Central memory CD8-positive, alpha-beta T cell (primary cell): ENCODE measurements at regions not wholly inside any gene's neighbourhood (a gene's known extent, or its start where the extent isn't known, plus 50 kb on each side); places are given as distances from the start of the nearest gene placed in this dataset.
"Not testable (repeated sequence)": the region's sequence is repeated elsewhere in the genome, so short reads cannot be mapped to it uniquely, and the experiment has no call there.

Source experiments
- ATAC-seq: fragments of 150-1000 bp; cut with Tn5 transposase; replicated peaks from 2 replicates; pipeline ENCODE4 v1.10.0; 2022; ENCODE audit warnings: mild to moderate bottlenecking, moderate FRiP score, moderate number of reproducible peaks; ENCODE audit not compliant: poor library complexity, severe bottlenecking; ENCODE audit errors: extremely low read depth
- DNase-seq, 2 donors: peaks; one replicate each; pipeline ENCODE4 v3.0.0; 2021; ENCODE audit warnings: low spot score in 2 of 2
- H3K27ac Mint-ChIP-seq: one replicate; pipeline ENCODE4 v1.8.0; 2022; ENCODE audit warnings: low read depth, mild to moderate bottlenecking, moderate library complexity, mixed read lengths
- H3K27me3 Mint-ChIP-seq: one replicate; pipeline ENCODE4 v1.8.0; 2022; ENCODE audit warnings: mixed read lengths
- H3K36me3 Mint-ChIP-seq: one replicate; pipeline ENCODE4 v1.8.0; 2022; ENCODE audit warnings: mild to moderate bottlenecking, moderate library complexity, mixed read lengths; ENCODE audit not compliant: insufficient read depth
- H3K4me1 Mint-ChIP-seq: one replicate; pipeline ENCODE4 v1.8.0; 2022; ENCODE audit warnings: mixed read lengths
- H3K4me3 Mint-ChIP-seq: one replicate; pipeline ENCODE4 v1.8.0; 2022; ENCODE audit warnings: mild to moderate bottlenecking, moderate library complexity, mixed read lengths
- H3K9me3 Mint-ChIP-seq: one replicate; pipeline ENCODE4 v1.8.0; 2022; ENCODE audit warnings: mixed read lengths

GRCh38 chr9:2526071-2526828, 95.3 kb upstream of the VLDLR start:
- Mint-ChIP-seq H3K4me1 (no peaks in the 10 kb centered on the region), H3K27ac (no peak overlapping the region), H3K36me3 (no peaks in the 10 kb centered on the region), H3K9me3 (peaks cover 5% of the 10 kb centered on the region), H3K27me3 (peaks cover 12% of the 10 kb centered on the region), H3K4me3 (no peak overlapping the region)
- ATAC-seq (no peak), DNase-seq (no peak)

- peaks cover 12% of the 10 kb centered on the region for H3K27me3 Mint-ChIP-seq
- H3K27ac Mint-ChIP-seq = no peak overlapping the region
- ATAC-seq (no peak), DNase-seq (no peak)
- no peak overlapping the region for H3K4me3 Mint-ChIP-seq
- peaks cover 3% of the 10 kb centered on the region for H3K36me3 Mint-ChIP-seq
- H3K9me3 Mint-ChIP-seq = no peaks in the 10 kb centered on the region
- no peaks in the 10 kb centered on the region for H3K4me1 Mint-ChIP-seq
These were observed 90.1 kb upstream of the VLDLR start for GRCh38 chr9:2531481-2531880.

- no peaks in the 10 kb centered on the region for H3K4me1 Mint-ChIP-seq
- DNase-seq (no peak), ATAC-seq (no peak)
- H3K9me3 Mint-ChIP-seq = no peaks in the 10 kb centered on the region
- peaks cover 3% of the 10 kb centered on the region for H3K36me3 Mint-ChIP-seq
- H3K27ac Mint-ChIP-seq = no peak overlapping the region
- H3K4me3 Mint-ChIP-seq = no peak overlapping the region
- H3K27me3 Mint-ChIP-seq = peaks cover 2% of the 10 kb centered on the region
These were observed 85.1 kb upstream of the VLDLR start for GRCh38 chr9:2536511-2536910.

- Mint-ChIP-seq H3K9me3 (peaks cover 5% of the 10 kb centered on the region), H3K4me3 (no peak overlapping the region), H3K27ac (no peak overlapping the region), H3K27me3 (peaks cover 57% of the 10 kb centered on the region), H3K4me1 (no peaks in the 10 kb centered on the region), H3K36me3 (no peaks in the 10 kb centered on the region)
- no peak for ATAC-seq
- DNase-seq = no peak
These were observed 75.6 kb upstream of the VLDLR start for GRCh38 chr9:2545881-2546490.

DNA sequence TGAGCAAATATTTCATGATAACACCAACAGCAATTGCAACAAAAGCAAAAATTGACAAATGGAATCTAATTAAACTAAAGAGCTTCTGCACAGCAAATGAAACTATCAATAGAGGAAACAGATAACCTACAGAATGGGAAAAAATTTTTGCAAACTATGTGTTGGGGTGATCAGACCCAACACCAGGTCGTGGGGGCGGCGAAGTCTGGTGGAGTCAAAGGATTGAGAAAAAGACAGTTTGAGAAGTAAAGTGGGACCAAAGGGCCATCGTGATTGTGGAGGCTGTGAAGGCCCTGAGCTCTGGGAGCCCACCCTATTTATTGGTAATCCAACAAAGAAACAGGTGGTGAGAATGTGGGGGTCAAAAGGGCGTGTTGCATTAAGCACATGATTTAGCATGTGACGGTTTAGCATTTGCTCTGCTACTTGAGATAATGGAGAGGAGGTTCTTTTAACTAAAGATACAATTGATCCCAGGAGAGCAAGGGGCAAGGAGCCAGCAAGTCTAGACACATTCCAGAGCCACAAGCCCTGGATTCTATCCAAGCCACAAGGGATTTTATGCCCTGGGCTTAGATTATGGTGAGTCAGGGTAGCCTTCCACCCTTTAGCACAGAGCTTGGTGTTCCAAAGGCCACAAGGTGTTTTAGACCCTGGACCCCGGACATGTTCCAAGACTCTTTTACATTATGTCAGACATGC, 65.5 kb upstream of the VLDLR start:
- H3K4me1 Mint-ChIP-seq, H3K36me3 Mint-ChIP-seq, DNase-seq, H3K4me3 Mint-ChIP-seq, H3K27ac Mint-ChIP-seq, ATAC-seq: not testable (repeated sequence)
- H3K27me3 Mint-ChIP-seq = peaks cover 22% of the 10 kb centered on the region
- H3K9me3 Mint-ChIP-seq = peaks cover 11% of the 10 kb centered on the region

GRCh38 chr9:2557693-2558092, 63.9 kb upstream of the VLDLR start:
- Mint-ChIP-seq H3K36me3 (no peaks in the 10 kb centered on the region), H3K4me3 (no peak overlapping the region), H3K27ac (no peak overlapping the region), H3K27me3 (peaks cover 22% of the 10 kb centered on the region), H3K9me3 (peaks cover 13% of the 10 kb centered on the region), H3K4me1 (no peaks in the 10 kb centered on the region)
- no peak for ATAC-seq
- no peak for DNase-seq

DNA sequence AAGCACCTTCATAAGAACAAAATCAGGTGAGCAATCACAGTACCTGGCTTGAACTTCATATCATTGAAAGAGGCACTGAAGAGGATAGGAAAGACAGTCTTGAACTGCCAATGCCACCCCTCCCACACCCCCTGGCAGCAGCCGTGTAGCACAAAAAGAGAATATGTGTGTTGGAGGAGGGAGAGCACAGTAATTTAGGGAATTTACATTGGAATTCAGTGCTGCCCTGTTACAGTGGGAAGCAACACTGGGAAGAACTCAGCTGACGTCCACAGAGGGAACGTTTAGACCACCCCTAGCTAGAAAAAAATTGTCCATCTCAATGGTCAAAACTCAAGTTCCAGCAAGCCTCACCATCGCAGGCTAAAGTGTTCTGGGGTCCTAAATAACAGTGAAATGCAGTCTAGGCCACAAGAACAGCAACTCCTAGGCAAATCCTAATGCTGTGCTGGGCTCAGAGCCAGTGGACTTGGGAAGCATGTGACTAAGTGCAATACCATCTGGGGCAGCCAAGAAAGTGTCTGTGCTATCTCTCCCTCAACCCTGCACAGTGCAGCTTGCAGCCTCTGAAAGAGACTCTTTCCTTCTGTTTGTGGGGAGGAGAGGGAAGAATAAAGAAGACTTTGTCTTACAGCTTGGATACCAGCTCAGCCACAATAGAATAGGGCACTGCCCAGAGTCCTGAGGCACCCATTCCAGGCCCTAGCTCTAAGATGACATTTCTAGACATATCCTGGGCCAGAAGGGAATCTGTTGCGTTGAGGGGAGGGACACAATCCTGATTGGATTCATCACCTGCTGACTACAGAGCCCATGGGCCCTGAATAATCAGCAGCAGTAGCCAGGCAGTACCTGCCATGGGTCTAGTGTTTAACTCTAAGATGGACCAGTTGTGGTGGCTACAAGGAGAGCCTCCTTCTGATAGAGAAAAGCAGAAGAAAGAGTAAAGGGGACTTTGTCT, 62.1 kb upstream of the VLDLR start:
- ATAC-seq (no peak), DNase-seq (no peak)
- H3K27ac Mint-ChIP-seq = no peak overlapping the region
- H3K36me3 Mint-ChIP-seq = no peaks in the 10 kb centered on the region
- H3K4me1 Mint-ChIP-seq = no peaks in the 10 kb centered on the region
- peaks cover 22% of the 10 kb centered on the region for H3K27me3 Mint-ChIP-seq
- peaks cover 13% of the 10 kb centered on the region for H3K9me3 Mint-ChIP-seq
- no peak overlapping the region for H3K4me3 Mint-ChIP-seq

- DNase-seq (no peak), ATAC-seq (no peak)
- Mint-ChIP-seq H3K9me3 (peaks cover 13% of the 10 kb centered on the region), H3K4me3 (no peak overlapping the region), H3K27ac (no peak overlapping the region), H3K4me1 (no peaks in the 10 kb centered on the region), H3K27me3 (peaks cover 22% of the 10 kb centered on the region), H3K36me3 (no peaks in the 10 kb centered on the region)
These were observed 61.4 kb upstream of the VLDLR start for GRCh38 chr9:2560180-2560579.

GRCh38 chr9:2565676-2566340, 55.8 kb upstream of the VLDLR start:
- H3K4me1 Mint-ChIP-seq = no peaks in the 10 kb centered on the region
- no peak for DNase-seq
- H3K9me3 Mint-ChIP-seq = peaks cover 5% of the 10 kb centered on the region
- no peak for ATAC-seq
- no peak overlapping the region for H3K27ac Mint-ChIP-seq
- no peaks in the 10 kb centered on the region for H3K36me3 Mint-ChIP-seq
- H3K27me3 Mint-ChIP-seq = no peaks in the 10 kb centered on the region
- no peak overlapping the region for H3K4me3 Mint-ChIP-seq

DNA sequence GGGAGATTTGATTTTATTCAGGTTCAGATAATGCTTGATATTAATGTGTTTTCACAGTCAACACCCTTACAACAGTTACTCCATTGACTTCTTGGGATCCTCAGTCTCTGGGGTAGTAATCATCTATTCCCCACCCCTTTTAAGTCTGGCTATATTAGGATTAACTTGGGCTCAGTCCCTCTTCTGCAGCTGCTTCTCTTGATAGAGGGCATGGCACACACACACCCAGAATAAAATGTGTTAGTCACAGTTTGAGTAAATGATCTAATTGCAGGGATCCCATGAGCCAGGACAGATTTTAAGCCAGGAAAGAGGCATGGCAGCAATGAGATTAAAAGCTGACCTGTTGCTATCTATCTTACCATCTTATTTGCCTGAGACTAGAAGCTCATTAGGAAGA, 53.7 kb upstream of the VLDLR start:
- H3K4me1 Mint-ChIP-seq = no peaks in the 10 kb centered on the region
- no peak overlapping the region for H3K4me3 Mint-ChIP-seq
- DNase-seq (no peak), ATAC-seq (no peak)
- H3K27me3 Mint-ChIP-seq = no peaks in the 10 kb centered on the region
- no peaks in the 10 kb centered on the region for H3K36me3 Mint-ChIP-seq
- H3K9me3 Mint-ChIP-seq = no peaks in the 10 kb centered on the region
- no peak overlapping the region for H3K27ac Mint-ChIP-seq

GRCh38 chr9:2568689-2569088, 52.9 kb upstream of the VLDLR start:
- no peak overlapping the region for H3K27ac Mint-ChIP-seq
- no peaks in the 10 kb centered on the region for H3K4me1 Mint-ChIP-seq
- H3K36me3 Mint-ChIP-seq = no peaks in the 10 kb centered on the region
- ATAC-seq (no peak), DNase-seq (no peak)
- no peaks in the 10 kb centered on the region for H3K27me3 Mint-ChIP-seq
- H3K4me3 Mint-ChIP-seq = no peak overlapping the region
- no peaks in the 10 kb centered on the region for H3K9me3 Mint-ChIP-seq
